HCT116 (cell line): ENCODE measurements at regions not wholly inside any gene's neighbourhood (a gene's known extent, or its start where the extent isn't known, plus 50 kb on each side); places are given as distances from the start of the nearest gene placed in this dataset.

Source experiments
- ATAC-seq: fragments of 200-7000 bp; cut with Tn5 transposase; 2 replicates; pipeline ENCODE4 v1.9.1; 2020; ENCODE audit warnings: mild to moderate bottlenecking, moderate library complexity
- BruUV-seq: library from RNA; stranded (reverse); fragments of 400-500 nt; replicated peaks from 2 replicates; lab custom pipeline; 2021; lab: Mats Ljungman, UMichigan
- CTCF ChIA-PET: fragments of 300-600 bp; sonication (Branson Sonifier 250); formaldehyde crosslinking; loops from one replicate; lab custom pipeline; 2021; ENCODE audit warnings: antibody characterized with exemption; lab: Charles Lee
- POLR2A ChIA-PET: fragments of 300-600, 350-600 bp; sonication (Branson Sonifier 250); formaldehyde crosslinking; loops from one replicate; lab custom pipeline; 2021; ENCODE audit warnings: antibody characterized with exemption; lab: Charles Lee
- RAD21 ChIA-PET, 2 experiments: fragments of 300-600 bp; sonication (Branson Sonifier 250); formaldehyde crosslinking; loops; one replicate each; lab custom pipeline; 2023; ENCODE audit warnings: low total read pairs in 2 of 2; ENCODE audit not compliant: uncharacterized antibody in 2 of 2, unreplicated experiment in 2 of 2, low non-redundant PET in 1 of 2; lab: Charles Lee
- DNase-seq: peaks from one replicate; pipeline ENCODE4 v3.0.0-alpha.2; 2010; ENCODE audit warnings: low read depth, low spot score
- H2AFZ ChIP-seq: fragments of 200-600 bp; shearing (Covaris generic), sonication (generic); 2 replicates; pipeline ENCODE4 v1.6.1; 2017; ENCODE audit warnings: low read depth, mixed run types, mixed read lengths, antibody characterized with exemption, low read length; ENCODE audit not compliant: poor library complexity, severe bottlenecking
- H3K27ac ChIP-seq: 2 replicates; pipeline ENCODE4 v1.5.1; 2012; ENCODE audit warnings: low read depth, low read length
- H3K27me3 ChIP-seq: fragments of 200-600 bp; sonication (generic); 2 replicates; pipeline ENCODE4 v1.6.1; 2016; ENCODE audit warnings: mixed run types, low read length, mixed read lengths; ENCODE audit not compliant: insufficient read depth
- H3K36me3 ChIP-seq, 2 experiments: fragments of 200-500 bp in 1 of 2; fragments of 200-600 bp in 1 of 2; sonication (Bioruptor generic) in 1 of 2; sonication (generic) in 1 of 2; 2 replicates each; pipeline versions ENCODE4 v1.5.1 to v1.6.1; 2014 to 2016; ENCODE audit warnings: low read length in 2 of 2, inconsistent platforms in 1 of 2, mixed read lengths in 1 of 2, mixed run types in 1 of 2; ENCODE audit not compliant: insufficient read depth in 2 of 2, control insufficient read depth in 1 of 2
- H3K4me1 ChIP-seq, 2 experiments: fragments of 200-600 bp in 1 of 2; sonication (generic) in 1 of 2; 2 replicates each; pipeline versions ENCODE4 v1.5.1 to v1.6.1; 2012 to 2017; ENCODE audit warnings: low read length in 2 of 2, inconsistent platforms in 1 of 2, mild to moderate bottlenecking in 1 of 2, mixed read lengths in 1 of 2, mixed run types in 1 of 2, moderate library complexity in 1 of 2; ENCODE audit not compliant: insufficient read depth in 2 of 2, control insufficient read depth in 1 of 2
- H3K4me2 ChIP-seq: fragments of 200-600 bp; sonication (generic); 2 replicates; pipeline ENCODE4 v1.6.1; 2017; ENCODE audit warnings: mixed run types, low read length, mixed read lengths
- H3K4me3 ChIP-seq, 2 experiments: fragments of 200-600 bp in 1 of 2; sonication (generic) in 1 of 2; replicated peaks in 1 of 2; 2 replicates each; pipeline ENCODE4 v1.5.1; 2011 to 2016; ENCODE audit warnings: low read length in 2 of 2, control low read depth in 1 of 2, low read depth in 1 of 2, mild to moderate bottlenecking in 1 of 2, mixed read lengths in 1 of 2, mixed run types in 1 of 2
- H3K79me2 ChIP-seq: fragments of 200-600 bp; sonication (generic); 2 replicates; pipeline ENCODE4 v1.6.1; 2017; ENCODE audit warnings: mild to moderate bottlenecking, mixed run types, low read length, moderate library complexity, mixed read lengths; ENCODE audit not compliant: insufficient read depth
- H3K9ac ChIP-seq: fragments of 200-600 bp; sonication (generic); 2 replicates; pipeline ENCODE4 v1.6.1; 2016; ENCODE audit warnings: low read length, mixed read lengths
- H3K9me2 ChIP-seq: fragments of 200-600 bp; sonication (generic), shearing (Covaris generic); 2 replicates; pipeline ENCODE4 v1.6.1; 2017; ENCODE audit warnings: mixed run types, mild to moderate bottlenecking, moderate library complexity; ENCODE audit not compliant: insufficient read depth
- H3K9me3 ChIP-seq, 2 experiments: fragments of 200-500 bp in 1 of 2; fragments of 200-600 bp in 1 of 2; sonication (Bioruptor generic) in 1 of 2; sonication (generic) in 1 of 2; 2 replicates each; pipeline ENCODE4 v1.6.1; 2014 to 2017; ENCODE audit warnings: low read length in 2 of 2, mixed read lengths in 2 of 2, inconsistent platforms in 1 of 2, low read depth in 1 of 2, mild to moderate bottlenecking in 1 of 2, mixed run types in 1 of 2, moderate library complexity in 1 of 2; ENCODE audit not compliant: control insufficient read depth in 1 of 2, insufficient read depth in 1 of 2
- H4K20me1 ChIP-seq: fragments of 200-600 bp; sonication (generic), shearing (Covaris generic); 2 replicates; pipeline ENCODE4 v1.6.1; 2017; ENCODE audit warnings: mixed run types, mild to moderate bottlenecking, moderate library complexity; ENCODE audit not compliant: insufficient read depth
- CBX3 ChIP-seq: IDR thresholded peaks from 2 replicates; pipeline ENCODE4 v1.6.1; 2012; ENCODE audit warnings: low read depth
- CEBPB ChIP-seq: IDR thresholded peaks from 2 replicates; pipeline ENCODE4 v1.6.1; 2012; ENCODE audit warnings: low read depth
- EZH2 ChIP-seq: fragments of 200-600 bp; sonication (generic); IDR thresholded peaks from 2 replicates; pipeline ENCODE4 v1.6.1; 2017; ENCODE audit warnings: antibody characterized with exemption, mixed run types
- EZH2phosphoT487 ChIP-seq: fragments of 200-600 bp; IDR thresholded peaks from 2 replicates; pipeline ENCODE4 v1.6.1; 2018; ENCODE audit warnings: antibody characterized with exemption, borderline replicate concordance
- JUND ChIP-seq: IDR thresholded peaks from 2 replicates; pipeline ENCODE4 v1.6.1; 2012
- SRF ChIP-seq: IDR thresholded peaks from 2 replicates; pipeline ENCODE4 v1.6.1; 2012; ENCODE audit warnings: low read depth
- YY1 ChIP-seq: IDR thresholded peaks from 2 replicates; pipeline ENCODE4 v1.6.1; 2011; ENCODE audit warnings: low read length, low read depth, moderate library complexity, mild to moderate bottlenecking; ENCODE audit not compliant: insufficient replicate concordance; ENCODE audit errors: extremely low read depth
- ZNF274 ChIP-seq: fragments of 200-500 bp; sonication (Bioruptor generic); IDR thresholded peaks from 2 replicates; pipeline ENCODE4 v1.6.1; 2014; ENCODE audit warnings: mild to moderate bottlenecking, low read depth, low read length, inconsistent platforms
- intact Hi-C: fragments of 100-400 bp; cut with micrococcal nuclease; formaldehyde crosslinking; loops from 2 replicates; pipeline ENCODE4 v1.10.0; 2022
- TF ChIP-seq, protein P1 (sequence below): IDR thresholded peaks from 2 replicates; pipeline ENCODE4 v1.6.1; 2012
- TF ChIP-seq, protein P2 (sequence below): IDR thresholded peaks from 2 replicates; pipeline ENCODE4 v1.6.1; 2011; ENCODE audit warnings: mild to moderate bottlenecking, low read length, moderate library complexity; ENCODE audit not compliant: insufficient replicate concordance; ENCODE audit errors: extremely low read depth

DNA sequence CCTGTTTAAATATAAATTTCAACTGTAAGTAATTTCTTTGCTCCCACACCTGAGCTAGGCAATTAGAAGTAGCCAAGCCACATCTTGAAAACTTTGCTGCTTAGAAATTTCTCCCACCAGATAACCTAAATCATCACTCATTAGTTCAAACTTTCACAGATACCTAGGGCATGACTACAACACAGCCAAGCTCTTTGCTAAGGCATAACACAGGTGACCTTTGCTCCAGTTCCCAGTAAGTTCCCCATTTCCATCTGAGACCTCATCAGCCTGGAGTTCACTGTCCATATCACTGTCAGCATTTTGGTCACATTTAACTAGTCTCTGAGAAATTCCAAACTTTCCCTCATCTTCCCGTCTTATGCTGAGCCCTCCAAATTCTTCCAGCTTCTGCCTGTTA is 79.8 kb upstream of the OPRM1 start:
- Histone ChIP-seq H2AFZ (no peak overlapping the region), H3K27ac (no peak overlapping the region), H3K4me2 (no peak overlapping the region), H3K27me3 (peaks cover 22% of the 10 kb centered on the region), H4K20me1 (no peaks in the 10 kb centered on the region), H3K79me2 (no peaks in the 10 kb centered on the region), H3K36me3 (no peaks in the 10 kb centered on the region), H3K4me1 (no peaks in the 10 kb centered on the region), H3K9ac (no peak overlapping the region), H3K9me3 (no peaks in the 10 kb centered on the region), H3K9me2 (no peaks in the 10 kb centered on the region), H3K4me3 (no peak overlapping the region)
- POLR2A ChIA-PET, result no interaction called here
- TF ChIP-seq EZH2phosphoT487 (no peak), CEBPB (no peak), CBX3 (no peak), YY1 (no peak), SRF (no peak)
- TF ChIP-seq, protein P1, sequence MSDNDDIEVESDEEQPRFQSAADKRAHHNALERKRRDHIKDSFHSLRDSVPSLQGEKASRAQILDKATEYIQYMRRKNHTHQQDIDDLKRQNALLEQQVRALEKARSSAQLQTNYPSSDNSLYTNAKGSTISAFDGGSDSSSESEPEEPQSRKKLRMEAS, result no peak
- TF ChIP-seq, protein P2, sequence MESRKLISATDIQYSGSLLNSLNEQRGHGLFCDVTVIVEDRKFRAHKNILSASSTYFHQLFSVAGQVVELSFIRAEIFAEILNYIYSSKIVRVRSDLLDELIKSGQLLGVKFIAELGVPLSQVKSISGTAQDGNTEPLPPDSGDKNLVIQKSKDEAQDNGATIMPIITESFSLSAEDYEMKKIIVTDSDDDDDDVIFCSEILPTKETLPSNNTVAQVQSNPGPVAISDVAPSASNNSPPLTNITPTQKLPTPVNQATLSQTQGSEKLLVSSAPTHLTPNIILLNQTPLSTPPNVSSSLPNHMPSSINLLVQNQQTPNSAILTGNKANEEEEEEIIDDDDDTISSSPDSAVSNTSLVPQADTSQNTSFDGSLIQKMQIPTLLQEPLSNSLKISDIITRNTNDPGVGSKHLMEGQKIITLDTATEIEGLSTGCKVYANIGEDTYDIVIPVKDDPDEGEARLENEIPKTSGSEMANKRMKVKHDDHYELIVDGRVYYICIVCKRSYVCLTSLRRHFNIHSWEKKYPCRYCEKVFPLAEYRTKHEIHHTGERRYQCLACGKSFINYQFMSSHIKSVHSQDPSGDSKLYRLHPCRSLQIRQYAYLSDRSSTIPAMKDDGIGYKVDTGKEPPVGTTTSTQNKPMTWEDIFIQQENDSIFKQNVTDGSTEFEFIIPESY, result no peak
- CTCF ChIA-PET, result no interaction called here
- BruUV-seq, result no TSS peak
- intact Hi-C loops, result no loop called here
- DNase-seq, result no peak
- no peak for ATAC-seq
- RAD21 ChIA-PET, result no interaction called here

DNA sequence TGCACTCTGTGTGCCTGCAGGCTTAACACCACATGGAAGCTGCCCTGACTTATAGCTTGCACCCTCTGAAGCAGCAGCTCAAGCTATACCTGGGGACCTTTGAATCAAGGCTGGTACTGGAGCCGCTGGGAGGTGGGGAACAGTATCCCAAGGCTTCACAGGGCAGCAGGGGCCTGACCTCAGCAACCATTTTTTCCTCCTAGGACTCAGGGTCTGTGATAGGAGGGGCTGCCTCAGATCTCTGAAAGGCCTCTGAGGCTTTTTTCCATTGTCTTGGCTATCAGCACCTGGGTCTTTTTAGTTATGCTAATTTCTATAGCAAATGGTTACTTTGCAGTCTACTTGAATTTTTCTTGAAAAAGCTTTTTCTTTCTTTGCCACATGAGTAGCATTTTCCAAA is 80.2 kb upstream of the OPRM1 start:
- POLR2A ChIA-PET, result no interaction called here
- RAD21 ChIA-PET, result no interaction called here
- no peak overlapping the region for H3K4me3 ChIP-seq
- H3K9ac ChIP-seq, result no peak overlapping the region
- no peak for DNase-seq
- H3K9me3 ChIP-seq, result no peaks in the 10 kb centered on the region
- TF ChIP-seq EZH2phosphoT487 (no peak), ZNF274 (no peak), JUND (no peak), EZH2 (no peak)
- intact Hi-C loops, result no loop called here
- CTCF ChIA-PET, result no interaction called here
- peaks cover 22% of the 10 kb centered on the region; the same call in 1 of the 2 replicates for H3K27me3 ChIP-seq
- no peaks in the 10 kb centered on the region for H3K79me2 ChIP-seq
- H3K27ac ChIP-seq, result no peak overlapping the region
- H3K9me2 ChIP-seq, result no peaks in the 10 kb centered on the region
- no peaks in the 10 kb centered on the region for H3K36me3 ChIP-seq
- H3K4me1 ChIP-seq, result no peaks in the 10 kb centered on the region
- ATAC-seq, result no peak
- H4K20me1 ChIP-seq, result no peaks in the 10 kb centered on the region
- no peak overlapping the region for H2AFZ ChIP-seq
- H3K4me2 ChIP-seq, result no peak overlapping the region
- no TSS peak for BruUV-seq
